Osteoblast (primary cell): ENCODE measurements at regions not wholly inside any gene's neighbourhood (a gene's known extent, or its start where the extent isn't known, plus 50 kb on each side); places are given as distances from the start of the nearest gene placed in this dataset.

Experiments
- DNase-seq: peaks from one replicate; pipeline ENCODE4 v3.0.0; 2011; ENCODE audit warnings: low spot score, mixed read lengths; ENCODE audit not compliant: insufficient read length; ENCODE audit errors: missing footprints
- H2AFZ ChIP-seq: 2 replicates; pipeline ENCODE4 v1.6.0; 2011; ENCODE audit warnings: mild to moderate bottlenecking, low read length
- H3K27ac ChIP-seq: 2 replicates; pipeline ENCODE4 v1.5.1; 2011; ENCODE audit warnings: mild to moderate bottlenecking, low read depth, low read length, moderate library complexity
- H3K27me3 ChIP-seq: 2 replicates; pipeline ENCODE4 v1.6.0; 2012; ENCODE audit warnings: mild to moderate bottlenecking, control low read depth, inconsistent platforms, low read length, moderate library complexity; ENCODE audit not compliant: insufficient read depth
- H3K36me3 ChIP-seq: 2 replicates; pipeline ENCODE4 v1.5.1; 2011; ENCODE audit warnings: mild to moderate bottlenecking, low read length, control low read depth, moderate library complexity; ENCODE audit not compliant: insufficient read depth
- H3K4me1 ChIP-seq: 2 replicates; pipeline ENCODE4 v1.5.1; 2011; ENCODE audit warnings: mild to moderate bottlenecking, low read length, control low read depth, moderate library complexity; ENCODE audit not compliant: insufficient read depth
- H3K4me2 ChIP-seq: 2 replicates; pipeline ENCODE4 v1.6.0; 2011; ENCODE audit warnings: mild to moderate bottlenecking, low read length; ENCODE audit not compliant: insufficient read depth
- H3K4me3 ChIP-seq: fragments of 200-600 bp; sonication (generic); 3 replicates; pipeline ENCODE4 v1.5.1; 2012; ENCODE audit warnings: mild to moderate bottlenecking, low read length, inconsistent platforms; ENCODE audit not compliant: insufficient read depth
- H3K79me2 ChIP-seq: 2 replicates; pipeline ENCODE4 v1.6.0; 2012; ENCODE audit warnings: mild to moderate bottlenecking, low read length, control low read depth, inconsistent platforms; ENCODE audit not compliant: insufficient read depth
- H3K9me3 ChIP-seq: 2 replicates; pipeline ENCODE4 v1.5.1; 2011; ENCODE audit warnings: low read depth, low read length, control low read depth
- H4K20me1 ChIP-seq: 2 replicates; pipeline ENCODE4 v1.6.0; 2012; ENCODE audit warnings: mild to moderate bottlenecking, low read length, control low read depth; ENCODE audit not compliant: insufficient read depth
- CTCF ChIP-seq: IDR thresholded peaks from 2 replicates; pipeline ENCODE4 v1.5.1; 2011; ENCODE audit warnings: mild to moderate bottlenecking, low read depth, low read length, moderate library complexity; ENCODE audit errors: extremely low read depth

GRCh38 chr20:11117808-11118528 is 444.2 kb upstream of the JAG1 start:
- H3K27me3 ChIP-seq, result no peaks in the 10 kb centered on the region
- no peak overlapping the region for H3K4me3 ChIP-seq
- H3K9me3 ChIP-seq, result no peaks in the 10 kb centered on the region
- H3K36me3 ChIP-seq, result no peaks in the 10 kb centered on the region
- no peak for TF ChIP-seq CTCF
- peak; percentile 48 for DNase-seq
- H3K27ac ChIP-seq, result peak overlapping the region; percentile 71
- H4K20me1 ChIP-seq, result no peaks in the 10 kb centered on the region
- no peak overlapping the region for H3K4me2 ChIP-seq
- no peak overlapping the region for H2AFZ ChIP-seq
- H3K79me2 ChIP-seq, result no peaks in the 10 kb centered on the region
- H3K4me1 ChIP-seq, result peaks cover 17% of the 10 kb centered on the region

- Histone ChIP-seq H3K79me2 (no peaks in the 10 kb centered on the region), H3K27ac (peak overlapping the region; percentile 71), H2AFZ (no peak overlapping the region), H3K9me3 (no peaks in the 10 kb centered on the region), H4K20me1 (no peaks in the 10 kb centered on the region), H3K4me1 (peaks cover 17% of the 10 kb centered on the region), H3K4me2 (no peak overlapping the region), H3K27me3 (no peaks in the 10 kb centered on the region), H3K4me3 (no peak overlapping the region), H3K36me3 (no peaks in the 10 kb centered on the region)
- no peak for DNase-seq
- no peak for TF ChIP-seq CTCF
Measured at GRCh38 chr20:11118802-11119380, 445.1 kb upstream of the JAG1 start.

- H3K9me3 ChIP-seq, result no peaks in the 10 kb centered on the region
- H3K4me1 ChIP-seq, result peaks cover 17% of the 10 kb centered on the region
- TF ChIP-seq CTCF, result no peak
- H3K36me3 ChIP-seq, result no peaks in the 10 kb centered on the region
- no peak overlapping the region for H3K27ac ChIP-seq
- no peaks in the 10 kb centered on the region for H4K20me1 ChIP-seq
- H3K79me2 ChIP-seq, result no peaks in the 10 kb centered on the region
- no peak overlapping the region for H3K4me2 ChIP-seq
- no peak overlapping the region for H3K4me3 ChIP-seq
- H3K27me3 ChIP-seq, result no peaks in the 10 kb centered on the region
- no peak overlapping the region for H2AFZ ChIP-seq
- DNase-seq, result no peak
Measured at GRCh38 chr20:11119573-11119972, 445.8 kb upstream of the JAG1 start.

GRCh38 chr20:11120431-11120830 is 446.6 kb upstream of the JAG1 start:
- Histone ChIP-seq H2AFZ (no peak overlapping the region), H3K4me2 (no peak overlapping the region)
- no peak for DNase-seq

More at GRCh38 chr20:11120431-11120830, 446.6 kb upstream of the JAG1 start:
- Histone ChIP-seq H3K79me2 (no peaks in the 10 kb centered on the region), H4K20me1 (no peaks in the 10 kb centered on the region), H3K36me3 (no peaks in the 10 kb centered on the region), H3K27me3 (no peaks in the 10 kb centered on the region), H3K4me1 (peaks cover 17% of the 10 kb centered on the region), H3K9me3 (no peaks in the 10 kb centered on the region), H3K27ac (no peak overlapping the region), H3K4me3 (no peak overlapping the region)
- no peak for TF ChIP-seq CTCF
